Testis (tissue), 2 donors: ENCODE measurements at regions not wholly inside any gene's neighbourhood (a gene's known extent, or its start where the extent isn't known, plus 50 kb on each side); places are given as distances from the start of the nearest gene placed in this dataset.
"Not testable (repeated sequence)": the region's sequence is repeated elsewhere in the genome, so short reads cannot be mapped to it uniquely, and the experiment has no call there.

Source experiments
- DNase-seq: peaks from one replicate; pipeline ENCODE4 v3.0.0-alpha.2; 2019
- H3K27ac ChIP-seq, 2 donors: fragments of 200-600 bp; sonication (generic); one replicate each; pipeline ENCODE4 v1.5.1; 2019
- H3K27me3 ChIP-seq: fragments of 200-600 bp; sonication (generic); one replicate; pipeline ENCODE4 v1.5.1; 2019
- H3K36me3 ChIP-seq: fragments of 200-600 bp; sonication (generic); one replicate; pipeline ENCODE4 v1.5.1; 2017; ENCODE audit warnings: low read depth; ENCODE audit errors: missing control alignments
- H3K4me1 ChIP-seq: fragments of 200-600 bp; sonication (generic); one replicate; pipeline ENCODE4 v1.5.1; 2019
- H3K4me3 ChIP-seq, 2 donors: fragments of 200-600 bp; sonication (generic); one replicate each; pipeline ENCODE4 v1.5.1; 2017 to 2019
- H3K9me3 ChIP-seq: fragments of 200-600 bp; sonication (generic); one replicate; pipeline ENCODE4 v1.5.1; 2017
- CTCF ChIP-seq, 3 experiments: fragments of 450-650 bp in 2 of 3; fragments of 200-600 bp in 1 of 3; sonication (generic) in 1 of 3; IDR thresholded peaks; one replicate each; pipeline ENCODE4 v1.5.1; 2016 to 2019; ENCODE audit warnings: antibody characterized with exemption in 3 of 3, mild to moderate bottlenecking in 2 of 3, moderate library complexity in 1 of 3
- POLR2A ChIP-seq: fragments of 450-650 bp; IDR thresholded peaks from one replicate; pipeline ENCODE4 v1.6.1; 2017; ENCODE audit warnings: antibody characterized with exemption, mild to moderate bottlenecking, moderate library complexity
- WGBS, 2 donors: methylation state at CpG; one replicate each; pipeline ENCODE4 v1.1.5; 2018; 5-methylcytosine and 5-hydroxymethylcytosine counted together
- intact Hi-C: fragments of 100-400 bp; cut with DNase I; formaldehyde crosslinking; loops from one replicate; pipeline ENCODE4 v1.15.1; 2023; ENCODE audit warnings: low total_unique reads

DNA sequence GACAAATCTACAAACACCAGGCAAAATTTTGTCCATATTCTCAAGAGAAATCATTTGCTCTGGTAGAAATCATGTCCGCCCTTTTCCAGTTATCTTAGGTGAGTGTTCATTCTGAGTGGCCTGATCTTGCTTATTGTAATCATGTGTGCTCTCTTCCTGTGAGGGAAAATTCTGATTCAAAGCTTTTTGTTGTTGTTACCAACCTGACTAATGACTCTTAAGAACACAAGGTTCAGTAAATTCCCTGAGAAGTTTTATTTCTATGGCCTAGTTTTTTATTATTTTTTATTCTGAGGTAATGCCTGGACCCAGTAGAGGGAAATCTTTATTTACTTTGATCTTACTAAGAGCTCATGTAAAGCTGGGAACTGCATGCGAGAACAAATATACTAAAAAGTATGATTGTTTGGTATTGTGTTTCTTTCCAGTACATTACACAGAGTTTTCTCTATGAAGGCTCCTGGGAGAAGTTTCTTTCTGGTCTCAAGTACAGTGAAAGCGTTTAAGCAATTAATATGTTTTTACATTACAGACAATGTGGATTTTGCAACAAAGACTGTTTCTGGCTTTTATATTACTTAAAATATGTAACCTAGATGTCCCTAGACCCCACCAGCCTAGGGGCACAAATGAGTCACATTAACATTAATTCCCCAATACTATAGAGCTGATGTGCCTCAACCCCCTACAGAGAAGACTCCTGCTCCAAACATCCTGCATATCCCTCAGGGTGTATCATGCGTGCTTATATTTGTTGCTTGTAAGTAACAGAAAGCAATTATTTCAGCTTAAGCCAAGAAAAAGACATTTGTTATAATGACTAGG is 138.1 kb downstream of the TMEM167A start:
- Histone ChIP-seq H3K9me3 (no peaks in the 10 kb centered on the region), H3K4me1 (no peaks in the 10 kb centered on the region), H3K36me3 (no peaks in the 10 kb centered on the region), H3K27ac (no peak overlapping the region), H3K27me3 (no peaks in the 10 kb centered on the region), H3K4me3 (no peak overlapping the region)
- 64 to 75% methylated on average over 4 of the region's 4 CpGs for WGBS, 2 donors
- no peak for TF ChIP-seq POLR2A
- no peak for TF ChIP-seq CTCF (IDR thresholded peaks at IDR 0.05)
- DNase-seq: no peak
- intact Hi-C loops: no loop called here

- 76 to 87% methylated on average over 9 to 22 of the region's 28 CpGs for WGBS, 2 donors
- H3K4me3 ChIP-seq, DNase-seq, H3K36me3 ChIP-seq, H3K9me3 ChIP-seq, intact Hi-C loops, H3K27ac ChIP-seq, H3K4me1 ChIP-seq, H3K27me3 ChIP-seq: not testable (repeated sequence)
These were observed 144.5 kb downstream of the TMEM167A start for GRCh38 chr5:82932473-82933220.

GRCh38 chr5:82931110-82931509 is 146.1 kb downstream of the TMEM167A start:
- Histone ChIP-seq H3K36me3 (no peaks in the 10 kb centered on the region), H3K9me3 (no peaks in the 10 kb centered on the region), H3K27me3 (no peaks in the 10 kb centered on the region), H3K27ac (no peak overlapping the region), H3K4me1 (no peaks in the 10 kb centered on the region), H3K4me3 (no peak overlapping the region)
- intact Hi-C loops: no loop called here
- TF ChIP-seq POLR2A (no peak), CTCF (IDR thresholded peaks at IDR 0.05) (no peak)
- no peak for DNase-seq
- 66 to 73% methylated on average over 3 of the region's 3 CpGs for WGBS, 2 donors

DNA sequence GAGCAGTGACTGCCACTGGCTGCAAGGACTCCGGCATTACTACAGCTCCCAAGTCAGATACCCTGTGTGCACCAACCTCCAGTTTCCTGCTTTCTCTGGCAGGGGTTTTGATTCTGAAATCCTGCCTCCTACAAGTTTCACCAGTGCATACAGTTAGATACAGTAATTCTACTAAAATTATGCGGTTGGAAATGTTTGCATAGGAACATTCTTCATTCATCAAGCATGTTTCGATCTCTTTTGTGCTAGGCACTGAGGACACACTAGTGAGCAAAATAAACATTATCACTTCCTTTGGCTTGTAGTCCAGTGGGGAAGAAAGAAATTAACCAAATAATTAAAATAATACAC is 152.2 kb downstream of the TMEM167A start:
- 54 to 58% methylated on average over 3 of the region's 3 CpGs for WGBS, 2 donors
- Histone ChIP-seq H3K4me3 (no peak overlapping the region), H3K4me1 (no peaks in the 10 kb centered on the region), H3K9me3 (no peaks in the 10 kb centered on the region), H3K27me3 (no peaks in the 10 kb centered on the region), H3K36me3 (no peaks in the 10 kb centered on the region), H3K27ac (no peak overlapping the region)
- DNase-seq: no peak
- intact Hi-C loops: no loop called here
- no peak for TF ChIP-seq CTCF (IDR thresholded peaks at IDR 0.05)
- TF ChIP-seq POLR2A: no peak

- H3K27ac ChIP-seq: no peak overlapping the region
- TF ChIP-seq POLR2A (no peak), CTCF (IDR thresholded peaks at IDR 0.05) (no peak)
- WGBS, 2 donors: 30 to 37% methylated on average over 5 of the region's 5 CpGs
- intact Hi-C loops: no loop called here
- no peak for DNase-seq
- no peaks in the 10 kb centered on the region for H3K9me3 ChIP-seq
- H3K4me1 ChIP-seq: no peaks in the 10 kb centered on the region
- no peak overlapping the region for H3K4me3 ChIP-seq
- H3K36me3 ChIP-seq: no peaks in the 10 kb centered on the region
- no peaks in the 10 kb centered on the region for H3K27me3 ChIP-seq
These were observed 152.8 kb downstream of the TMEM167A start for GRCh38 chr5:82924226-82925060.
